Head of caudate nucleus (tissue), 42 donors: ENCODE measurements at regions not wholly inside any gene's neighbourhood (a gene's known extent, or its start where the extent isn't known, plus 50 kb on each side); places are given as distances from the start of the nearest gene placed in this dataset.
"Not testable (repeated sequence)": the region's sequence is repeated elsewhere in the genome, so short reads cannot be mapped to it uniquely, and the experiment has no call there.

Experiments used
- DNase-seq, 42 donors: peaks; one replicate each; pipeline versions ENCODE4 v3.0.0 to v3.0.0-alpha.2; 2020 to 2021; ENCODE audit warnings: mixed read lengths in 7 of 42
- intact Hi-C: fragments of 100-400 bp; cut with DNase I; formaldehyde crosslinking; loops from one replicate; pipeline ENCODE4 v1.15.0; 2022

DNA sequence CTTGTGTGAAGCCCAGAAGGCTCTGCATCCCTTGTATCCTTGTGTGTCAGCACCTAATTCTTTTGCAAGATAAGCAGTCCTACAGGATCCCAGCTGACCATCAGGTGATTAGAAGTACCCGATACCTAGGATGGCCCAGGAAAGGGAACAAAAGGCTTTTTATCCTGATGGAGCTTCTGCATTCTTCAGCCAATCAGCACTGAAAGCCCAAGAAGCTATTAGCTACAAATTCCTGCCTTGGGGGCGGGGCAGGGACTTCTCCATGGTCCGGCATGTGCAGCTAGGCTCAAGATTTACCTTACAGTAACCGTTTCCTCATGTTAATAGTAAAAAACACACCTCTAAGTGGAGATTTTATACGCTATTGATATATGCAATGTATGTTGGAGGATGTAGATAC, 264.6 kb upstream of the THUMPD2 start:
- no peak for DNase-seq
- intact Hi-C loops: no loop called here

DNA sequence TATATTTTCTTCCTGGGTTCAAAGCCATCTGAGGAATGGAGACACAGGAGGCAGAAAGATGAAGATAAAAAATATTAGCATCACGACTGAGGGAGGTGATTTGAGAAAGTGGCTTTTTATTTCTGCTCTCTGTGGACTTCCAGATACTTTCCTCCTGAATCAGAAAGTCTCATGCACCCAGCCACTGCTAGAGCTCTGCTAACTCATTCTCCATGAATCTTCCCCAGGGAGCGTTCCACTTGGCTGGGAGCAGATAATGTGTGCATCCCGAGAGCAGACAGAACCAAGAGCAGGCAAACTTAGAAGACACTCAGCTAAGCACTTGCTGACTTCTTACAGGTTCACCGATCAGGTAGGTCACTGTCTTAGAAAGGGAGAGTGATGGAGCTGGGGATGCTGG, 264.1 kb upstream of the THUMPD2 start:
- intact Hi-C loops: no loop called here

DNA sequence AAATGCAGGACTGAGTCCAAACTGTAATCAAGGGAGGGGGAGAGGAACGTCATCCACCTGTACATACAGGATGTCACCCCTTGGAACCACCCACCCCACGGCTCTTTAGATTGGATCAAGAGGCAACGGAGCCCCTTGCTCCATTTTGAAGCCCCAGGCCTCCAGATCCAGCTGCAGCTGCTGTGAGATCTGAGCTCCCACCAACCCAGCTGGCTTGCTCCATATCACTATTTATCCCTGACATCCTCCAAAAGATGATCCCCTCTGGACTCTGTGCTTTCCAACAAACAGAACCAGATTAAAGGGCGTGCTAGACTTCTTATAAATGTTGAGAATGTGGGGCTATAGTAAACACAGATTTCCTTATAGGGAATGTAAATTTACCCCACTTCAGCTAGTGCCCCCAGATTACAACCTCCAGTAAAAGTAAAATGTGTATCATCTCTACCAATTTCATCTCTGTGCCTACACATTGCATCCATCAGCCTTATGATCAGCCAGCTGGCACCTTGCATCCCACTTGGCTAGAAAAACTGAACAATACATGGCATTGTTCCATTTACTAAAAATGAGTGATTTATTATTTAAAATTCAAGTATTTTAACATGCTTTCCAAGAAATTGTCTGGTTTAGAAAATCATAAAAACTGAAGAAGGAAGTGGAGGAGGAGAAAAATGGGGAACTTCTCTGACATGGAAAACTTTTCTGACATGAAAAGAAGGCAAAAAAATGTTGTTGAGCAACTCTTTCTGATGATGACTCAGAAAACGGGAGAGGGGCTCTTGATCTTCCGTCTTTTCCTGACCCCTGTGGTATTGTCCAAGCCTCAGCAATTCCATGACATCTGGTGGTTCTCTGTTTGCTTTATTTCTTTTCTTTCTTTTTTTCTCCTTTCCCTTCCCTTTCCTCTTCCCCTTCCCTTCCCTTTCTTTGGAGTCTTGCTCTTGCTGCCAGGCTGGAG, 262.6 kb upstream of the THUMPD2 start:
- DNase-seq: peak in 2 of 42 donors; percentile 6 to 21
- intact Hi-C loops: no loop called here

More for the DNA sequence above, 264.1 kb upstream of the THUMPD2 start:
- no peak for DNase-seq

DNA sequence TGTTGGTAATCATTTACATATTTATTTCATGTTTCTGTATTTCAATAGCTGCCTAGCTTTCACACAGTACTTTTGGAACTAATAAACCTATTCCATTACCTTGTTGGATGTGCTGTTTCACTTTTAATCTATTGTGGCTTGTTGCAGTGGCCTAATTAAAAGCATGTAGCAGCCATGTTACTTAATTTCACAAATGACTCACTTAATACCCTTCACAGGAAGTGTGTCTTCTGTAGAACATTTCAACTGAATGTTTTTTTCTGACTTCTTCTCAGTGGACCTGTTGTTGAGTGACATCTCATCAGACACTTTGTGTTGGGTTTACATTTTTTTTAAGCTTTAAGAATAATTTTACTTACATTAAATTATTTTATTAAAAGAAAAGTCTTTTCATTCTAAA, 260.5 kb upstream of the THUMPD2 start:
- intact Hi-C loops: no loop called here

DNA sequence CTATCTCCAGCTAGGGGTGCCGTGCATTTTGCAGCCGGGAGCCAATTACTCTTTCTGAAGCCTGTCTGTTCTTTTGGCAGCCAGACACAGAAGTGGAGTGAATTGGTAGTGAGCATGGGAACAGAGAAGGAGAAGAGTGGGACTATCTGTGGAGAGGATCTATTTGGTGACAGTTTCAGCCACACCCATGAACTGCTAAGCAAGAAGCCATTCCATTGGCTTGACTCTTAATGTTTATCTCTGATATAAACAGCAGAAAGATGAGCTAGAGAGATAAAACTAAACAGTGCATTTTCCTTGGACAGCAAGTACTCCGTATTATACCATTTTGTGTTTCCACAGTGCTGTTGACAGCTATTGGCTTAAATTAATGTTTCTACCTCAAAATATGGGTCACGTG, 259.6 kb upstream of the THUMPD2 start:
- intact Hi-C loops: no loop called here
- DNase-seq: no peak

More for the DNA sequence above, 260.5 kb upstream of the THUMPD2 start:
- DNase-seq: no peak

DNA sequence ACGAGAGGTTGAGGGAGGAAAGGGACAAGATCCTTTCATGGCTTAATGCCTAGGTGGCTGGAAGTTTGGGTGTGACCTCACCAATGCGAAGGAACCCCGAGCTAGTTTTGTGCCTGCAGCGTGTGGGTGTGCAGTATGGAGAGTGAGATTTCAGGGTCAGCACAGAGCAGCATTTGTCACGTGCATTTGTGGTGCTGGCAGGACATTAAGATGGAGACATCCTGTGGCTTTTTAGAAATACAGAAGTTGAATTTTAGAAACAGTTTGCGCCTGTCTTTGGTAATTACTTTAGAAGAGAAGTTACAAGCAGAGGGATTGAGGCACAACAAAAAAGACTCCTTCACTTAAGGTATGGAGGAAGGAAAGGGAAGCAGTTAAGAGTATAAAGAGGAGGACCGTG, 258.2 kb upstream of the THUMPD2 start:
- peak in 11 of 42 donors; percentile 2 to 44 (median 10) for DNase-seq
- intact Hi-C loops: no loop called here

DNA sequence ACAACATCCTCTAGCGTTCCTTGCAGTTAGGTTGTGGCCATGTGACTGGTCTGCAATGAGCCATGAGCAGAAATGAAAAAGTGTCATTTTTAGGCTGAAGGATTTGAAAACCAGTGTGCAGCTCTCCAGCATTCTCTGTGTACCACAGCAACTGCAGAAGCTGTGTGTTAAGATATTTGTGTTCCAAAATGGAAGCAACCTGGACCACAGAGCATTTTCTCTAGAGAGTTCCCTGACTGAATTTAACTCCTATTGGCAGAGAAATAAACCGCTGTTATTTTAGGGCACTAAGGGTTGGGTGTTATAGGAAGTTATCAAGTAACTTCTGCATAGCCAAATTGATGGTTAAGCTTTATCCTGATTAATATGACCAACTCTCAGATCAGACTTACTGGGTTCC, 257.2 kb upstream of the THUMPD2 start:
- intact Hi-C loops: no loop called here

DNA sequence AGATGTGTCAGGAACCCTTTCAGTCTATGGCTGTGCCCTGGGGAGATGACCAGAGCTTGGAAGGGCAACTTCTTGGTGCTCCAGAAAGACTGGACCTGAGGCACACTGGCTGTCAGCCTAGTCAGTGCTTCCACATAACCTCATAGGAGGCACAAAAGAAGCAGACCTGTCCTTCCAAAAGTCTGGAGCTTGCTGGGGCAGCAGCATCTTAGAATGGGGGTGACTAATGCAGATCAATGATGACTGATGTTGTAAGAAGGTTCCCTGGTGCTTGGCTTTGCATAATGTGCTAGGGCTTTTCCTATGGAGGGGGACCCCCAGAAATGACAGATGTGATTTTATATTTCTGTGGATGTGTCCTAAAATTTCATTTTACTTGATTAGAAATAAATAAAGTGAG, 255.7 kb upstream of the THUMPD2 start:
- no peak for DNase-seq
- intact Hi-C loops: no loop called here

More for the DNA sequence above, 257.2 kb upstream of the THUMPD2 start:
- no peak for DNase-seq

DNA sequence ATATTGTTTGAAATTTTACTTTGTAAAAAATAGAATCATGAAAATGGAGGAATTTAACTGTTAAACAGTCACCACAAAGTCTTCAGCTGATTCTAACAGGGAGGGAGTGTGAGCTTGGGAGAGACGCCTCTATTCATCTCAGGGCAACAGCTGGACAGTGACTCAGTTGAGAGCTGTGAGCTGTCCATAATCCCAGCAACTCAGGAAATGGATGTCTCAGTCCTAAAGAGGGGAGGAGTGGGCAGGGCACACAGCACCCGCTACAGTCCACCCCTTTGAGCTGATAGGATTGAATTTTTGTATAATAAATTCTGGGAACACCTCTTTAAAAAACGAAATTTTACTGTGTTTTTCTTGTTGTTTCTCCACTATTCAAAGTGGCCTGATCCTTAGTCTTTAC, 255.1 kb upstream of the THUMPD2 start:
- no peak for DNase-seq
- intact Hi-C loops: no loop called here

DNA sequence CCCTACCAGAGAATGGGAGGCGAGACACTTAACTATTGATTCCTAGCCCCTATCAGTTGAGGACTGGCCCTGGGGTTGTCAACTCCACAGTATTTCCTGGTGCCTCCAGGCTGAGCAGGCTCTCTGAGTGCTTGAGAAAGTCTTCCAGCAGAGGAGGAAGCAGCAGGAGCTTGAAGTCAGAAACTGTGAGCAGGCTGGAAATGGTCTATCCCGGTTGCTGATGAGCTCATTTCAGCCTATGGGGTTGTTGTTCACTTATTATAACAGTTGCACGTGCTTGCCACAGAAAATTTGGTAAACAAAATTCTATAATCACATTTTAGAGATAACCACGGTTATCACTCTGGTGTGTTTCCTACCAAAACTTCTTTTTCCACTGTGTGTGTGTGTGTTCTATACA, 254.7 kb upstream of the THUMPD2 start:
- no peak for DNase-seq
- intact Hi-C loops: no loop called here

DNA sequence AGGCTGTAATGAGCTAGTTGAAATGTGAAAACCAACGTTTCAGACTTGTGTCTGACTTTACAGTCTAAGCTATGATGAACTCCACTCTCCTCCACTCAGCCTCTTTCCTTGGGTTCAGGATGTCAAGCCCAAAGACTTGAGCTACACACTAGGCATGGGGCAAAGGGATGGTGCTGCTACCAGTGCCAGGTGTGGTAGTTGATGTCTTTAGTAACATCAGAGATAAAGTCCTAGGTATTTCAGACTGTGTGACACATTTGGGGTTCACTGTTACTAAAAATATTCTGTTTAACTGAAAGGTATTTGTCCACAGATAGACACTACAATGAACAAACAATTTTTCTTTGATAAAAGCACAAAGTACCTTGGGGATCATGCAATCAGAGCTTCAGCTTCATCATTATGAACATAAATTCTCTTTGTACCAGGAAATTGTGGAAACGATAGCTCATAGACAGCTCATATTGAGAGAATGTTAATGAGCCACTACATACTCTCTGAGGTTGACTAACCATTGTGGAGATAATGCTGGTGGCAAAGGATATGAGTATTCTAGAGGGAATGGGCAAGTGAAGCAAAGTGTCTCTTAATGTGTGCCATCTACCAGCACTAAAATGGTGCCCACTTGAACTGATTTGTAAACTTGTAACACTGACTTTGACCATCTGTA, 253.7 kb upstream of the THUMPD2 start:
- DNase-seq: no peak
- intact Hi-C loops: no loop called here

DNA sequence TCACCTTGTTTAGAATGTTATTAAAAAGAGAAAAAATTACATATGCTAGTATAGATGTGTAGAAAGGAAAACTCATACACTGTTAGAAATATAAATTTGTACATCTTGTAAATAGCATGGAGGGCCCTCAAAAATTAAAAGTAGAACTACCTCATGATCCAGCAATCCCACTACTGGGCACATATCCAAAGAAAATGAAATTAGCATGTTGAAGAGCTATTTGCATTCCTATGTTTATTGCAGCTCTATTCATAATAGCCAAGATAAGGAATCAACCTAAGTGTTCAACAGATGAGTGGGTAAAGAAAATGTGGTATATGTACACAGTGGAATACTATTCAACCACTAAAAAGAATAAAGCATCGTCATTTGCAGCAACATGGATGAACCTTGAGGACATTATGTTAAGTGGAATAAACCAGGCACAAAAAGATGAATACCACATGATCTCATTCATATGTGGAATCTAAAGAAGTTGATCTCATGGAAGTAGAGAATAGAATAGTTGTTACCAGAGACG, 251.5 kb upstream of the THUMPD2 start:
- no peak for DNase-seq
- intact Hi-C loops: no loop called here

DNA sequence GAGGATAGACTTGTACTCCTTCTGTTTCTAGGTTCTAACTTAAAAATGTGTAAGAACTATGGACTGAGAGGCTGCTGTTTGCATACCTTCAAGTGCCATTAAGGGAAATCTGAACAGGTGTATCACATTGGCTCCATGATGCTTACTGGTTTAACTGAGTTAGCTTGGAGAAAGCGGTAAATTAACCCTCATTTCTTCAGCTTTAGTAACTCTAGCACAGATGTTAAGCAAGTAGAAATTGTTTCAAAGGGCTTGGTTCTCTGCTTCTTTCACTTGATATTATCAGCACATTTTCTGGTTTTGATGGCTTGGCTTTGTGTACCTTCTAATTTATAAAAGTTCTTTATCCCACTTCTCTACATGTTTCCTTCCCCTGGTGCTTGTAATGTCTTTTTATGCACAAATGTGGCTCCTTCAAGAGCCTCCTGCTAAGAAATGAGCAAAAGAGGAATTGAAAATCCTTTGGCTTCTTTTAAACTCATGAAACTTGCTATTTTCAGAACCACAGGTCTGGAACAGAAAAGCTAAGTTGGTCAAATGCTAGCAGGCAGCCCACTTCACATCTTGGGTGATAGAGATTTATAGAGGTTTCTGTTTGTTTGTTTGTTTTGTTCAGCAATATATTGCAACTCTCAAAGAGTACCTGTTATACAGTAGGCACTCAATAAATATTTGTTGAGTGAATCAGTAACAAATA, 249.9 kb upstream of the THUMPD2 start:
- intact Hi-C loops: no loop called here
- no peak for DNase-seq

DNA sequence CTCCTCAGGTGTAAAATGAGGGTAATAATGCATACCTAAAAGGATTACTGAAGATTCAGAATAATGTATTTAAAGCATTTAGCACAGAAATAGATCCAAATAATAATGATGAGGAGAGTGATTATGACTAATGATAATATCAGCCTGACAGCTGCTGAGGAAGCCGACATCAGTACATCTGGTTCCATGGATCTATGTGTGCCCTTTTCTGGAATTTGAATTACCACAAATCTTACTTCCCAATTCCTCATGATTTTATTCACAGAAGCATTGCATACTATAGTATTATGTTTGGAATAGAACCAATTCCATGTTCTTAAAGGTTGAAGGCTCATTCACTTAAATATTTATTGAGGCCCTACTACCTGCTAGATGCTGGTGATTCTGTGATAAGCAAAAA, 248.9 kb upstream of the THUMPD2 start:
- intact Hi-C loops: no loop called here
- DNase-seq: no peak

DNA sequence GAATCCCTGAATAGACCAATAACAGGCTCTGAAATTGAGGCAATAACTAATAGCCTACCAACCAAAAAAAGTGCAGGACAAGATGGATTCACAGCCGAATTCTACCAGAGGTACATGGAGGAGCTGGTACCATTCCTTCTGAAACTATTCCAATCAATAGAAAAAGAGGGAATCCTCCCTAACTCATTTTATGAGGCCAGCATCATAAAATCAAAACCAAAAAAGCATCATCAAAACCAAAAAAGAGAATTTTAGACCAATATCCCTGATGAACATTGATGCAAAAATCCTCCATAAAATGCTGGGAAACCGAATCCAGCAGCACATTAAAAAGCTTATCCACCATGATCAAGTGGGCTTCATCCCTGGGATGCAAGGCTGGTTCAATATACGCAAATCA, 246.2 kb upstream of the THUMPD2 start:
- DNase-seq, intact Hi-C loops: not testable (repeated sequence)

DNA sequence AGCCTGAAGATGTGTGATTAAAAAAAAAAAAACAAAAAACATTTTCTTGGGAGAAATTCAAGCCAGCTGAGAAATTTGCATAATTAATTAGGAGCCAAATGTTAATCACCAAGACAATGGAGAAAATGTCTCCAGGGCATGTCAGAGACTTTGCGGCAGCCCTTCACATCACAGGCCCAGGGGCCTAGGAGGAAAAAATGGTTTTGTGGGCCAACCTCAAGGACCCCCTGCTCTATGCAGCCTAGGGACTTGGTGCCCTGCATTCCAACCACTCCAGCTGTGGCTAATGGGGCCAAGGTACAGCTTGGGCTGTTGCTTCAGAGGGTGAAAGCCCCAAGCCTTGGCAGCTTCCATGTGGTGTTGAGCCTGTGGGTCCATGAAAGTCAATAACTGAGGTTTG, 241.9 kb upstream of the THUMPD2 start:
- no peak for DNase-seq
- intact Hi-C loops: no loop called here

DNA sequence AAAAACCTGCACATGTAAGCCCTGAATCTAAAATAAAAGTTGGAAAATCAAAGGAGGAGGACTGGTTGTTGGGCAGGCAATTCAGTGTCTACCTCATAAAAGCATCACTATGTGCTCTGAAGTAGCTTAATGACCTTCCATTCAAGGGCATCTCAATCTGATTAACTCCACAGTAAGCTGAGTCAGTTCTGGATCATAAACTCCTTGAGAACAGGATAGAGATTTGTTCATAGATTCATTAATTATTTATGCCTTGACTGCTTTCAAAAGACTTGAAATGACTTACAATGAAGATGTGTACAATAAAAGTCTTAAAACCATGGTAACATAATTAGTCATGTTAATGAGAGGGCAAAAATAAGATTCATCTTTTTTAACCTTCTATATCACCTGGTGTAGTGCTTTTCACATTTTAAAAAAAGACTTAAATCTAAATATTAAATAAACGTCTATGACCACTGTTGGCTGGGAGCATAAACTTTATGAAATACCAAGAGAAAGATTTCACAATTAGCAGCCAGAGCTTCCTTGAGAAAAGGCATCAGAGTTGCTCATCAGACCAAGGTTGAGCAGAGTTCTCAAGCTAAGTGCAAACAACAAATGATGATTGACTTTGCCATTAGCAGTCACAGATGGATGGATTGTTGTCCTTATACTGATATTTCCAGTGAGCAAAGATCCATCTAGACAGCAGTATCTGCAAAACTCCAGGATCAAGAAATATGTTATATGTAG, 237.3 kb upstream of the THUMPD2 start:
- no peak for DNase-seq
- intact Hi-C loops: no loop called here

DNA sequence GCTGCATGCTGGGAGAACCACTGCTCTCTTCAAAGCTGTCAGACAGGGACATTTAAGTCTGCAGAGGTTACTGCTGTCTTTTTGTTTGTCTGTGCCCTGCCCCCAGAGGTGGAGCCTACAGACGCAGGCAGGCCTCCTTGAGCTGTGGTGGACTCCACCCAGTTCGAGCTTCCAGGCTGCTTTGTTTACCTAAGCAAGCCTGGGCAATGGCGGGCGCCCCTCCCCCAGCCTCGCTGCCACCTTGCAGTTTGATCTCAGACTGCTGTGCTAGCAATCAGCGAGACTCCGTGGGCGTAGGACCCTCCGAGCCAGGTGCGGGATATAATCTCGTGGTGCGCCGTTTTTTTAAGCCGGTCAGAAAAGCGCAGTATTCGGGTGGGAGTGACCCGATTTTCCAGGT, 234.9 kb upstream of the THUMPD2 start:
- intact Hi-C loops, DNase-seq: not testable (repeated sequence)

DNA sequence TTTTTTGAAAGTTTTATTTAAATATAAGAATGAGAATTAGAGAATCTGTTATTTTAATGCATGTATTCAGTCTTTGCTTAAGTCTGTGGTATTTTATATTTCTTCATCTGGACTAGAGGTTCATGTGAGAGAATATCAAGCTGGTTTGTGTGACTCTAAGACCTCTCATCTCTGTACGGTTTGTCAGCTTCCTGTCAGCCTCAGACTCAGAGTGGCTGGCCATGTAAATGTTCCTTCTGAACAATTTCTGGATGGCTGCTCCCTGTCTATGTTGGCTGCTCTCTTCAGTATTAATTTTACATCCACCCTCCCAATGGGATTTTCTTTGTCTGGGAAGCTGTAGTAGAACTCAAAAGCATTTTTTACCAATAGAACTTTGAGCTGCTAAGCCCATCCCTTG, 225.3 kb upstream of the THUMPD2 start:
- intact Hi-C loops: no loop called here
- no peak for DNase-seq
